Peyer's patch (tissue), 4 donors: ENCODE measurements at regions not wholly inside any gene's neighbourhood (a gene's known extent, or its start where the extent isn't known, plus 50 kb on each side); places are given as distances from the start of the nearest gene placed in this dataset.

ENCODE experiments used
- CTCF ChIP-seq, 6 experiments: fragments of 450-650 bp in 4 of 6; fragments of 200-600 bp in 2 of 6; sonication (generic) in 1 of 6; IDR thresholded peaks; one replicate each; pipeline ENCODE4 v1.5.1; 2017 to 2019; ENCODE audit warnings: antibody characterized with exemption in 6 of 6, mild to moderate bottlenecking in 3 of 6, moderate library complexity in 1 of 6
- POLR2A ChIP-seq, 2 donors: fragments of 450-650 bp; IDR thresholded peaks; one replicate each; pipeline ENCODE4 v1.5.1; 2017; ENCODE audit warnings: antibody characterized with exemption in 2 of 2, mild to moderate bottlenecking in 2 of 2, moderate library complexity in 2 of 2

GRCh38 chr5:58370606-58371005 lies 89.3 kb downstream of the PLK2 start:
- TF ChIP-seq CTCF (IDR thresholded peaks at IDR 0.05) (no peak), POLR2A (IDR thresholded peaks at IDR 0.05) (no peak)
